HG02938 (cell line): ENCODE measurements at regions not wholly inside any gene's neighbourhood (a gene's known extent, or its start where the extent isn't known, plus 50 kb on each side); places are given as distances from the start of the nearest gene placed in this dataset.

Experiments used
- ATAC-seq: cut with Tn5 transposase; IDR thresholded peaks from one replicate; pipeline ENCODE4 v1.9.1; 2021; ENCODE audit warnings: mild to moderate bottlenecking, moderate library complexity; ENCODE audit not compliant: unreplicated experiment

DNA sequence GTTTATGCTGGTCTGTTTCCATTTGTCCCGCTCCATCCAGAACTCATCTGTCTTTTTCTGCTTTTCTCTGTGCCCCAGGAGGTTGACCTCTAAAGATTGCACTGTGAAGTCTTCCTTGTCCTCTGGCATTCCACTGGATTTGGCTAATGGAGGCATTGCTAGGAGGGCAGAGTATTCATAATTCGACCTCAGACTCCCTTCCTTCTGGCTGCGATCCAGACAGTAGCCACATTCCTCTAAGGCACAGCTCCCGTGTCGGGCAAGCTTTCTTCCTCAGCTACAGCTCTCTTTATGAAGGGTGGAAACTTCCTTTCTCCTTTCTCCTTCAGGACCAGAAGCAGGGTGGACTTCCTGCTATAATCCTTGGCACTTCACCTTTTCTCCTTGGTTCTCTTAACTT lies 175.9 kb downstream of the BAMBI start:
- ATAC-seq, result no peak

DNA sequence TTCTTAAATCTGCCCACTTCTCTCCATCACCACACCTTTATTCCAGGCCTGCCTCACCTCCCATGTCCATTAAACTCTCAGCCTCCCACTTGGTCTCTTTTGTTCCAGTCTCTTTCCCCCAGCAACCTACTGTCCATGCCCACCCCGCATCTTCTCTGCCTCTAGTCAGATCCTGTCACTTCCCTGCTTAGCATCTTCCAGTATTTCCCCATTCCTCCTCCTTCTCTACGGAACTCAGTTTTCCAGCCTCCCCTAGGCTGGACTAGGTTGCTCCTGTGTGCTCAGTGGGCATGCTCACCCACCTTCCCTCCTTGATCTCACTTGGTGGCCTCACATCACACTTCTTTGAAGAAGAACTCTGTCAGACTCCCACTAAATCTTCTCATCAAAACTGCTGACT lies 179.8 kb downstream of the BAMBI start:
- no peak for ATAC-seq

DNA sequence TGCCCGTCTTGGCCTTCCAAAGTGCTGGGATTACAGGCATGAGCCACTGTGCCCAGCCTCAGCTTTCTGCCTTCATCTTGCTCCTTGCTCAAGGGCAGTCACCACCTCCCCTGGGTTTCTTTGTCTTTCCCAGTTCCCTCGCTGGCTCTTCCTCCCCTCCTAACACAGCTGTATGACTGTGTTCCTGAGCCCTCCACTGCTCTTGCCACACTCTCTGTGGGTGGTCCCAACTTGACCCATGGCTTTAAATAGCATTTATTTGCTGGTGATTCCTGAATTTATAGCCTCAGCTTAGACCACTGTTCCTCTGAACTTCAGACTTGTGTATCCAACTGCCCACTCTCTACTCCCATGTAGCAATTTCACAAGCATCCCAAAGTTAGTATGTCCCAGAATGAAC lies 181.3 kb downstream of the BAMBI start:
- no peak for ATAC-seq

DNA sequence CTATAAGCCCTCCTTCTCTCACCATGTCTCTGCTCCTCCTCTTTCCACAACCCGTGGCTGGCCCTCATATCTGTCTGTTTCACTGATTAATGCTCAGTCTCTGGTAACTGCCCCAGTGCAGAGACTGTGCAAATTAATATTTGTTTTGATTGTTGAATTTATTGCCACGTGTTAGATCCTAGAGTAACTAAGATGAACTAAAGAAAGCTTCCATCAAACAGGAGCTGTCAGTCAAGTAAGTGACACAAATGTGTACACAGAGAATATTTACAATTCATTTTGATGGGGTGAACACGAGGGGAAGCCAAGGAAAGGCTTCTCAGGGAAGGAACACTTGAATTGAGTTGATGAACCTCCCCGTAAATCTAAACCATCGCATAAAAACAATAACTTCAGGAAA lies 182.5 kb downstream of the BAMBI start:
- no peak for ATAC-seq

DNA sequence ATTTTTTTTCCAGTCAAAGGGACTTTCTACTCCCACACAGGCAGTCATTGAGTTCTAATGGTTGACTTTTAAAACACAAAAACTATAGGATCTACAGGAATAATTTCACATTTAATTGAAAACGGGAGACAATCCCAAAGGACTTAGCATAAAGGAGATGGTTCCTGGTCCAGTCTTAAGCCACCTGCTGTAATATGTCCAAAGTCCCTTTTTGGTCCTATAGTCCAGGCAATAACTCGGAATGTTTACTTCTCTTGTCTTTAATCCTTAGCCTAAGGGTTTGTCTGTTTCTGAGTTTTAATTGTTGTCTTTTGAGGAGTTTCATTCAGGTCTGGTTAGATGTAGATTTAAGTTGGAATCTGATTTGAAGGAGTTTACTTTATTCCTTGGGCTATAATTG lies 184.9 kb downstream of the BAMBI start:
- ATAC-seq, result no peak

DNA sequence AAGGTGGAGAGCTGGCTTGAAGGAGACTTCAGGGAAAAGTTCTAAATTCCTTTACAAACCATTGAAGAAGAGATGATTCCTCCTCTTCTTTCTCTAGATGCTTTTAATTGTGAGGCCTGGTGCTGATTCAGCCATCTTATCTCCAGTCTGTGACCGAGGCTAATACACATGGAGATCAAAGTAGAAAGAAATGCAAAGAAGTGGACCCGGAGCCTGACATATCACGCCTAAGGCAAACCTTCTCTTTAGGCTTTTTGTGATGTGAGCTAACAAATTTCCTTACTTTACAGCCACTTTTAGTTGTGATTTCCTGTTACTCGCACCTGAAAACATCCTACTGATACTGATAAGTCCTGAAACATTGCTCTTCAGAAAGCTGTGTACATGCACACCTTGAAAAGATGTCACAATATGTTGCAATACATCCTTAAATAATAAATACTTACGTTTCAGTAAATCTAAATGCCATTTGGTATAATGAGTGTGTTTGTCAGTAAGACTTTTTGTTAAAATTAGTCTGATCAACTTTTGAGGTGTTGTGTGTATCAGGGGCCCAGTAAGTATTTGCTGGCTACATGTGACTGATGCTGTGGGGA lies 192.4 kb downstream of the BAMBI start:
- no peak for ATAC-seq

DNA sequence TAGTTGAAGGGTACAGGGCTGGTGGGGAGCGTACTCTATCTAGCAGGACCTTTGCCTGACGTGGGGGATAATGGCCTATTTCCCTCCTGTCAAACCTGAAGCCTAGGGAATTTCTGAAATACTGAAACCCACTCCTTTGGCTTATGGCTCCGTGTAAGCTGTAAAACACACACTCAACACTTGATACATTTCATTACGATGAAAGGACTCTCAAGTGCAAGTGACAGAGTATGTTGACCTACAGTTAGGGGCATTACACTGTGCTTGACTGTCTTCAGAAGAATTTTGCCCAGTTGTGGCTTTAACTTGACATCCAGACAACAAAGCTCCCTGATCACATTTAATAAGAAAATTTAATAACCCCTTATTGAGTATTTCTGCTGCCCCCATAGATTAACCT lies 194.3 kb downstream of the BAMBI start:
- no peak for ATAC-seq

DNA sequence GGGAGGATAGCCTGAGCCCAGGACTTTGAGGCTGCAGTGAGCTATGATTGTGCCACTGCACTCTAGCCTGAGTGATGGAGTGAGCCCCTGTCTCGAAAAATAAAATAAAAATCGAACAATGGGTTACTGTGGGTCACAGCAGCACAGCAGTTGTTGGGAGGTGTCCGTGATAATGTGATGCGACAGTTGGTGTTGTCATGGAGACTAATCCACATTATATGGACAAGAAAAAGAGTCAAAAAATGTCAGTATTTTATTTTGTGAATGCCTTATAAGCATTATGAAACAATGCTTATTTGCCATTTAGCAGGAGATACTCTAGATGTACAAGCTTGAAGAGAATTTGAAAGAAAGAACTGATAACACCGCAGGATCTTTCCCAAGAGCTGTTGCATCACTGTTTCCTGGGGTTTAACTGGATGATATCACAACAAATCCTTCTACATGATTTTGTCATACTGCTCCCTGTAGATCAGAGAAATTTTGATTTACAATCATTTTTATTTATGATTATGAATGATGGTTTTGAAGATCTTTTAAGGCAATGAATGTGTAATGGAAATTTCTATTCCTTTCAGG lies 195.4 kb downstream of the BAMBI start:
- no peak for ATAC-seq

DNA sequence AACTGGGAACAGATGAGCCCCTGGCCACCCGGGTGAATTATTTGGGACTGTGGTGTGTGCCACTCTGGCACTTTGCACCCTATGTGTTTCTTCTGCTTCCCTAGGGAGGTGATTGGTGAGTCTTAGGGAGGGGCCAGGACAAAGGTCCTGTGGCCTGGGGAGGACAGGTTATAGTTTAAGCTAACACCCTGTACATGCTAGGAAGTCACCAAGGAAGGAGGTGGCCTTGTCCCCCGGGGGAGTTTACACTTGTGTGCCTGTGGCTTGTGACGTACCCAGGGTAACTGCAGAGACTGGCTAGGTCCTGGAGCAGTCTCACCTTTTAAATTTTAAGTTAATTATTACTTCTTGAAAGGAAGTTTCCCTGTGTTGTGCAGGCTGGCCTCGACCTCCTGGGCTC lies 196.2 kb downstream of the BAMBI start:
- ATAC-seq, result no peak

DNA sequence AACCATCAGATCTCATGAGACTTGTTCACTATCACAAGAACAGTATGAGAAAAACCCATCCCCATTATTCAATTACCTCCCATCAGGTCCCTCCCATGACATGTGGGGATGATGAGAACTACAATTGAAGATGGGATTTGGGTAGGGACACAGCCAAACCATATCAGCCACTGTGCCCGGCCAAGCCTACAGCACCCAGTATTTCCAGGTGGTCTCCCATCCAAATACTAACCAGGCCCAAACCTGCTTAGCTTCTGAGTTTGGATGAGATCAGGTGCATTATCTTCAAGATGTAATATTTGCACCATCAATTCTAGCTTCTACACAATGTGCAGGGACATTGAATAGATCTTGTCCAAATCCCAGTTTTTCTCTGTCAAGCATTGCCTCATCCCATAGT lies 196.9 kb downstream of the BAMBI start:
- no peak for ATAC-seq

DNA sequence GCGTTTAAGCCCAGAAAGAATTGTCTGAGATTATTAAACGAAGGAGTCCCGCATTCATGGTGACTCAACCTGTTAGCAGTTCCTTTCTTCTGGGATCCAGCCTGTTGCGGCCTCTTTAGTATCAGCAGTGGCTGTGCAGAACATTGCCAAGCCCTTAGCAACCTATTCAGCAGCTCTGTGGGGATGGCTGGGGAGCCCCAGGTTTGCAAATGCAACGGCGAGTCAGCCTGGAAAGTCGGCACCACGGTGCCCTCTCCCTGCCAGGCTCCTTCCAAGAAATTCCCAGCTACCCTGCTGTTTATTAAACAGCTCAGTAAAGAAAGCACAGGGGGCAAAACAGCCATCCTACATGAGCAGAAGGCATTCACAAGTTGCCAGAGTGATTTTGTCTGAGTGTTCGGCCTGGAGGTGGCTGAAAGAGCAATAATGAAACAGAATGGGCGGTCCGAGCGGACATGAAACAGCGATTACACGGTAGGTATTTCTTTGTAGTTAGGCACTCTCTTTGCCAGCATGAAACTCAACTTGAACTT lies 198.3 kb downstream of the BAMBI start:
- ATAC-seq, result no peak

DNA sequence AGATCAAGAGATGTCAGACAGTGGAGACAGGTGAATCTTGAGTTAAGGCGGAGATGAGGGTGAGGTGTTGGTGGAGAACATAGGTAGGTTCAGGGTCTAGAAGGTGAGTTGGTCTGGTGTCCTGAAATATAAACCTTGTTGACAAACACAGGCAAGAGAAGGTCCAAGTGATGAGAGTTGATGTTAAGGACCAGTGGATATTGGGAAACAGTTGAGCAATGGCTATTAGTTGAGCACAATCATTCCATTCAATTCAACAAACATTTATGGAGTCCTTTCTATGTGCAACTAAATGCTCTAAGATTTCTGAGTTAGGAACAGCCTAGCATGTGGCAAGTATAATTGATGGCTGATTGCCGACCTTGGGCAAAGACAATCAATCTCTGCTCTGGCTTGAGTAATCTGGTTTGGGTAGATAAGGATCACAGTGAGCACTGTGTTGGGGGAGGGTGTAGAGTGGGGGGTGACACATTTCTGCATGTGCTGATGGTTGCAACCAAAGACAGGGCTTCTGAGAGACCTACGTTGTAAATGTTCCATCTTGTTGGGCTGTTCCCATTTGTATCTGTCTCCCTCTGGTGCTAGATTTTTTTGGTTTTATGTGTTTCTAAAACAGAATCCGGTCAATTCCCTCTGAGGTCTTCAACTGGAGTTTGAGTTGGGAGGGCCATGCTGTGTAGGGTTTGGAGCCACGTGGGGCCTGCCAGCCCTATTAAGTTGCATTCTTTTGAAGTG lies 201.1 kb downstream of the BAMBI start:
- ATAC-seq, result no peak

DNA sequence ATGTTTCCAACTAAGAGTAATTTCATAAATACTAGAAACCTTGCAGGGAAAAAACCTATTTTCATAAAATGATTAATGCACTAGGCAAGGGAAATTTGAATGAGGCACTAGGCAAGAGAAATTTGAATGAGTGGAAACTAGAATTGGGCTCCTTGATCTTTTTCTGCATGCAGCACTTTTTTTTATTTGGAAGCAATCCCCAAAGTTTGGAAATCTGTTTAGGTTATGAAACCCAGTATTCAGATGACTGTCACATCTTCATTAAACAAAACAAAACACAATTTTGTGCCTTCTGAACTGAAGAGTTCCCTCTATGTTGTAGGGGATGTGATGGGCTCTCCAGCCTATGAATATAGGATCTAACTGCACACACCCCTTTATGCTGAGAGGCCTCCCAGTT lies 201.9 kb downstream of the BAMBI start:
- no peak for ATAC-seq

DNA sequence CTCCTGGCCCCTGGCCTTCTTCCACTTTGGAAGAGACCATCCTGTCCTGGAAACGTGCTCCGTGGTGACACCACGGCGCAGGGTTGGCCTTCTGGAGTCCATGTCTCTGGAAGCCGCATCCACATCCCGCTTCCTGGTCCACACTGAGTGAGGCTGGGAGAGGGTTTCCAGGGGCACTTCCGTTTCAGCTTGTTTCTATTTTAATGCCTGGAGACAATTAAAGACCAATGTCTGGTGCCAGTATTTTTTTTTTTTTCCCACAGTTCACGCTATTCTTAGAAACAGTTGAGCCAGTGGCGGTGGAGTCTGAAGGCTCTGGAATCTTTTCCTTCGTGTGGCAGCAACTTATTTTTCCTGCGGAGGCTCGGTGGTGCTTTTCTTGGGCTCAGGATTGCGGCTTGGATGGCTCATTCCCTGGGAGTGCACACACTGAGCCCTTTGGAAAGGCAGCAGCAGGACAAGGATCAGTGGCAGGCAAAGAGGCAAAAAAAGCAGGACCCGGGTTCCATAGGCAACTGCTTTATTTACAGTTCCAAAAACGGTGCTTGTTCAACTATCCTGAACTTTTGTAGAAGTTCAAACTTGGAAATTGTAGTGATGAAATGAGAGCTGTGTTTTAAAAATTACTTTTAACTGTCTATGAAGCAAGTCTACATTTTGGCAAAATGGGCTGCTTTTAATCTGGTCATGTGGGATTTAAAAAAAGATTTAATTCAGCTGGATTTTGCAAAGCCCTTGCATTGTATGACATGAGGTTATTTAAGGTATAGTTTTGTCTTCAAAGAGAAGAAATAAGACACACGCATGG lies 202.8 kb downstream of the BAMBI start:
- no peak for ATAC-seq

DNA sequence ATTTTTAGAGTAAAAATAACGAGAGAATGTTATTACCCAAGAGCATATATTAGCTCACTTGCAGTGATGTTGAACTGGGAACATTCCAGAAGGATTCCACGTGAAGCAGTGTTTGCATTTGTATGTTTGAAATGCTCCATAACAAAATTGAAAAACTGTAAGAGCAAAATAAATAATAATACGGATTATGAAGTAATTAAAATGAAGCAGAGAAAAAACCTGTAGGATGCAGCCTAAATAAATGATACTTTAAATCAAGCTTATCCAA lies 203.3 kb downstream of the BAMBI start:
- ATAC-seq, result no peak

DNA sequence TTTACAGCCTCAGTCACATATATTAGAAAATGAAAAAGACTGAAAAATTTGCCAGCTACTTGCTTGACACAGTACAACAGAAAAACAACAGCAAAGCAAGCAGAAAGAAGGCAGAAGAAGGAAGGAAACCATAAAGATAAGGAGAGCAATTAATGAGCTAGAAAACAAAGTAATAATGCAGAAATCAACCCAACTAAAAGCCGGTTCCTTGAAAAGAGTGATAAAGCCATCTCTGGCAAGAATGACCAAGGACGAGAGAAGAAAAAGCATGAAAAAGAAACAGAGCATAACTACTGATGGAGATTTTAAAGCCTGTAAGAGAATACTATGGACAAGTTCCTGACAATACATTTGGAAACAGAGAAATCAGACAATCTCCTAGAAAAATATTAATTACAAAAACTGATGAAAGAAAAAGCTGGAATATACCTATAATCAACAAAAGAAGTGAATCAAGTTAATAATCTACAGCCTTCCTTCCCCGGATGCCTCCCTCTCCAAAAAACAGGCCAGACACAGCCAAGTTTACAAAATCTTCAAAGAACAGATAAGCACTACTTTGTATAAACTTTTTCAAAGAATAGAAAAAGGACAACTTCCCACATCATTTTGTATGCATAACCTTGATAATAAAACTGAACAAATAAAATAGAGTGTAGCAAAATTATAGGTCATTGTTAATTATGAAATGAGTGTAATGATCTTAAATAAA lies 204.0 kb downstream of the BAMBI start:
- no peak for ATAC-seq

DNA sequence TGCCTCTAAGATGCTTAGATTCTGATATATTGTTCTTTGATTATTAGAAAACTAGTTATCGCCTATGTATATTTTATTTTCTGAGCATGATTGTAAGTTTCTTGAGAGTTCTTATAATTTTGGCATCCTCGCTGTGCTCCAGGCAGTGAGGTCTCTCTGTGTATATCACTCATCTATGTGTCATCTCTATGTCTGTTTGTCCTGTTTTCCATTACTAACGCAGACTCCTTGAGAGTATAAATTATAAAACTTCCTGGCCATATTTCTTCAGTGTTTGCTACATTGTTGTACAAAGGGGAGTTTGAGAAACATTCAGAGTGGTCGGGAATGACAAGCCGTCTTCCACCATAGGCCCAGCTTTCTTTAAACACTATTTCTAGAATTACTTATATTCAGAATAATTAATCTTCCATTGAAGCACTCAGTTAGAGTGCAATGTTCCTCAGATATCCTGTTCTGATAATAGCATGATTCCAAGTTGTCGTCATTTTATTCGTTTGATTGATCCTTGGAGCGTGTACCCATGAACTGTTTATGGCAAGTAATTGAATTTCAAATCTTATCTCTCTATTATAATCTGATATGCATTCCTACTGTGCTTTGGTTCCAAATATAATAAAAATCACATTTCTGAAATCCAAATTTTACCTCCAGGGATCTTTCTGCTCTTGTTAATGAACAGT lies 206.6 kb downstream of the BAMBI start:
- ATAC-seq, result no peak

DNA sequence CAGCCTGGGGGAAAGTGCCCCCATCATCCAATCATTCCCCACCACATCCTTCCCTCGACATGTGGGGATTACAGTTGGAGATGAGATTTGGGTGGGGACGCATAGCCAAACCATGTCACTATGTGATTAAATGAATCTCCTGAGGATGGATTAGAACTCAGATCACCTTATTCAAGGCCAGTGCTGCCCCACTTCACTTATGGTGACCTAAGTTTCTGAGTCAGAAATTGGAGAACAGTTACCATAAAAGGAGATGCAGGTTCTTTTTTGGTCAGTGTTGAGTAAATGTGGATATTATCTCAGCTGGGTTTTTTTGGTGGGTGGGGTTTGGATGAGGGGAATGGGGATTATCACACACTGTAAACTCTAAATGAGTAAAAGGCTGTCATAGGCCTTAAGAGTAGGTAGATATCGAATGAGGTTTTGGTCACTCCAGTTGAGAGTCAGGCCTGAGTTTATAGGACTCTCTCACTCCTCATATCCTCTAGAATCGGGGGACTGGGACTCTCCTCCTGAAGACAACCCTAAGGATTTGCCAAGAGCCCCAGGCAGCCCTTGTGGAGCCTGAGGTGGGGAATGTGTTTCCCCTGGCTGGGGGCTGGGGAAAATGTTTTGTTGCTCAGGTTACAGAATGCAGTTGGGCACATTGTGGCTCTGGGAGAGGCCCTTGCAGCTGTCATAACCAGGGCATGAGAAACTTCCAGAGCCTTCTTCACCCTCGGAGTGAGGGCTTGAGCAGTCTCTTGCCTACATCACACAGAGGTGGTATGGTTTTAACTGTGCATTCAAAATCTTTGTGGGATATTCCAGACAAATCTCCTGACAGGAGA lies 213.0 kb downstream of the BAMBI start:
- no peak for ATAC-seq

DNA sequence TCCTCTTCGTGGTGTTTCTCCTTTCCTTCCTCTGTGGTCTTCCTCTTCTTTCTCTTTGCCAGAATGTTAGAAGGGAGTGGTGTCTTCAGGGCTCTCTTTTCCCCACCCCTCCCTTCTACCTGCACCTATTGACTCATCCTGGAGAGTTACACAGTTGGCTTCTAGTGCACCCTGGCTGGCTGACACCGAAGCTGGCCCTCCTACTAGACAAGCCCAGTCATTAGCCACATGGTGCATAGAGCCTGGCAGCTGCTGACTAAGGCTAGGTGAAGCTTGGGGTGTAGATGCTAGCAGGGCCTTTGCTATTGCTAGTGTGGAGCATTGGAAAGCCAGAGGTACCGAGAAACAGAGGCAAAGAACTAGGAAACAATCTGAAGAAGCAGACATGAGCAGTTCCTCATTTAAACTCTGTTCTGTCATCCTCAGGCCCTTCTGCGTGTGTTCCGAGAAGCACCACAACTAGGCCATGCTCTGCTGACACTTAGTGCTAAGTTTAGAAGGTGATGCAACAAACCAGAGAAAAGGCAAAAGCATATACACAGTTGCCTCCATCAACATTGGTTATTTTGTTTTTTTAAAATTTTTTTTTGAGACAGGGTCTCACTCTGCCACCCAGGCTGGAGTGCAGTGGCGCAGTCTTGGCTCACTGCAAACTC lies 213.9 kb downstream of the BAMBI start:
- no peak for ATAC-seq
